Activated CD4-positive, alpha-beta T cell treated with anti-CD3 and anti-CD28 coated beads, Interleukin-2, amount 50 U/mL, for 4 hours (primary cell): ENCODE measurements at regions not wholly inside any gene's neighbourhood (a gene's known extent, or its start where the extent isn't known, plus 50 kb on each side); places are given as distances from the start of the nearest gene placed in this dataset.
A peak's percentile ranks its signal among the peaks of the same experiment; 100 is the strongest.

Experiments used
- DNase-seq, 2 experiments: peaks; one replicate each; pipeline ENCODE4 v3.0.0-alpha.2; 2020

DNA sequence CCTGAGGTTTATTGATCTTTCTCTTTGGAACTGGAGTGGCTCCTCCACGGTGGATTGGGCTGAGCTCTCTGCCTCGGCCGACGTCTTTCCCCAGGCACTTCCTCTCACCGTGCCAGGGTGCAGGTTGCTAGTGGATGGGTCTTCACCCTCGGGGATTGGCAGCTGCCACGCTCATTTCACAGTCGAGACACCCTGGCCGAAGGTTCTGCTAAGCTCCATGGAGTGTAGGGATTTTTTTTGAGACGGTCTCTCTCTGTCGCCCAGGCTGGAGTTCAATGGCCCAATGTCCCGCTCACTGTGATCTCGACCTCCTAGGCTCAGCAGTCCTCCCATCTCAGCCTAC lies 280.8 kb downstream of the SEC14L1 start:
- DNase-seq: no peak

DNA sequence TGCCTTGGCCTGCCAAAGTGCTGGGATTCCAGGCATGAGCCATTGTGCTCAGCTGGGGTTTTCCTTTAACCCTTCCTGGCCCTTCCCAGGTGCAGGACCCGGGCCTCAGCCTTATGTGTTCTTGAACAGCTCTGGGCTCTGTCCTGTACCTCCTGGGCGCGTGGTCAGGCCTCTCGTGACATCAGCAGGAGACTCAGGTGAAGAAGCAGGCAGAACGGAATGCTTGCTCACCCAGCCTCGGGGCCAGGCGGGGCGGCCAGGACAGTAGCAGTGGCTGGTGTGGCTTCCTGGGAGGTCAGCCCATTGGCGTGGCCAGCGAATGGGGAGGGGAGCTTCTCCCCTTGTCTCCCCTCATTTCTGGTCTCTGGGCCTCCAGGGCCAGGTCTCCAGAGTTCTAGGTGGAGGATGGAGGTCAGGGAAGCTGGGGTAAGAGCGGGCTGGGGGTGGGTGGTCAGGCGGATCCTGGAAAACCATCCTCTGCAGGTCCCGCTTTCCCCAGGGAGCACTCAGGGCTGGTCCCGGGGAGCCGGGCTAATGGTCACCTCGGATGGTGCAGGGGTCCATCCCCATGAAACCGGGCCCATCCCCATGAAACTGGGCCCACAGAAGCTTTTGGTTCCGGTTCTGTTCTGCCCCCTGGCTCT lies 281.5 kb downstream of the SEC14L1 start:
- no peak for DNase-seq

- DNase-seq: no peak
Measured at GRCh38 chr17:77422748-77423113, 282.0 kb downstream of the SEC14L1 start.

GRCh38 chr17:77423589-77424451 lies 283.1 kb downstream of the SEC14L1 start:
- no peak for DNase-seq

DNA sequence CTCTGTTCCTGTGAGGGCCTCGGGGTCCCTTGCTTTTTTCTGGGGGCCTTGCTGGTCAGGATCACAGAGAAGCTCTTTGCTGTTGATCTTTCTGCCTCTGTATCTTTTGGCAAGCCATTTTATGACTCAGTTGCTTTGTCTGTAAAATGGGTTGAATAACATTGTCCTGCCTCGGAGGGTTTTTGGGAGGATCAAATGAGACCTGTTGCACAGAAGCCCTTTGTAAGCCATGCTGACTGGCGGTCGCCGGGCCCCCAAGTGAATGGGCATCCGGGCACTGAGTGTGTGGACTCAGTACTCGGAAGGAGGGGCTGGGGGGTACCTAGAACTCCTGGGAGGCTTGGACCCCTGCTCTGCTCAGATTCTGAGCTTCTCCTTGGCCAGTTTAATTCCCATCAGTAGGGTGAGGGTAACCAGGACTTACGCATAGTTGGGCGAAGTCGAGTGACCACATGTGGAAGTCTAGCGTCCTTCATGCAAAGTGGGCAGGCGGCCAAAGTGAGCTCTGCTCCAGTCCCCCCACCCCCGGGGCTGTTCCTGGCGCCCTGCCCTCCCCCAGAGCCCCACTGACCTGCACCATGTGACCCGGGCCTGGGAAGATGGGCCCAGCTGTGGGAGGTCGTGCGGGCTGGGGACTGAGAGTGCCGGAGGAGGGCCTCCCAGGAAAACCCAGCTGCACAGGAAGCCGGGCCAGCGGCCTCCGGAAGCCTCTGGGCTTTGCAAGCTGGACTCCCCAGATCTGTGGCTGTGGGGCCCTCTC lies 284.0 kb downstream of the SEC14L1 start:
- DNase-seq: no peak

GRCh38 chr17:77425348-77425747 lies 284.6 kb downstream of the SEC14L1 start:
- DNase-seq: no peak

DNA sequence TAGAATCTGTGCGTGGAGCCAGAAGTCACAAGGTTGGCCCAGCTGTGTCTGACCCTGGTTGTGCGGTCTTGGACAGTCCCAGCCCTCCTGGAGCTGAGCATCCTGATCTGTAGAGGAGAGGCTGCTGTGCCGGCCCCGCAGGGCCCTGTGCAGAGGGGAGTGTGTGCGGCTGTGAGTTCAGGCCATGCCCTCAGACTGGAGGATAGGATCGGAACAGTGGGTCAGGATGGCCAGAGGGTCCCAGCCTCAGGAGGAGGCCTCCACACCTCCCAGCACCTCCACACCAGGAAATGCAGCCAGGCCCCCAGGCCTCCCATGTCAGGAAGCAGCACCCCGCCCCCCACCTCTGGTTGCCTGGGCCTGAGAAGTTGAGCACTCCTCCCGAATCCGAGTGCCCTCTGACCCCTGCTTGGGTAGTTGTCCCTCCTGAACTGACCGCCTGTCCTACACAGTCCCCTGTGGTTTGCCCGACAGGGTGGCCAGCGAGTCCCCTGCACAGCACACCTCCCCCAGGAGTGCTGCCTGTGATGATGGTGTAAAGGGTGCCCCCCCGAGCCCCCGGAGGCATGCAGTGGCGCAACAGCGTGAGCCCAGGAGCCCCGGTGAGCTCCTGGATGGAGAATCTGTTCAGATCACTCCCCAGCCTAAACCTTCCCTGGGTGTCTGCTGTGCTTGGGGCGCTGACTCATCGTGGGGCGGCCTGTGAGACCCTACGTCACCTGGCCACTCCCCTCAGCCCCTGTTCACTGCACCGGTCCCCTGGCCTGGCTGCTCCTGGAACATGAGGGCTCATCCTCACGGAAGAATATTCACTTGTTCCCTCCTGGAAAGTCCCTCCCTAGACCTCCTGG lies 285.2 kb downstream of the SEC14L1 start:
- DNase-seq: peak in 1 of 2 experiments; percentile 35

DNA sequence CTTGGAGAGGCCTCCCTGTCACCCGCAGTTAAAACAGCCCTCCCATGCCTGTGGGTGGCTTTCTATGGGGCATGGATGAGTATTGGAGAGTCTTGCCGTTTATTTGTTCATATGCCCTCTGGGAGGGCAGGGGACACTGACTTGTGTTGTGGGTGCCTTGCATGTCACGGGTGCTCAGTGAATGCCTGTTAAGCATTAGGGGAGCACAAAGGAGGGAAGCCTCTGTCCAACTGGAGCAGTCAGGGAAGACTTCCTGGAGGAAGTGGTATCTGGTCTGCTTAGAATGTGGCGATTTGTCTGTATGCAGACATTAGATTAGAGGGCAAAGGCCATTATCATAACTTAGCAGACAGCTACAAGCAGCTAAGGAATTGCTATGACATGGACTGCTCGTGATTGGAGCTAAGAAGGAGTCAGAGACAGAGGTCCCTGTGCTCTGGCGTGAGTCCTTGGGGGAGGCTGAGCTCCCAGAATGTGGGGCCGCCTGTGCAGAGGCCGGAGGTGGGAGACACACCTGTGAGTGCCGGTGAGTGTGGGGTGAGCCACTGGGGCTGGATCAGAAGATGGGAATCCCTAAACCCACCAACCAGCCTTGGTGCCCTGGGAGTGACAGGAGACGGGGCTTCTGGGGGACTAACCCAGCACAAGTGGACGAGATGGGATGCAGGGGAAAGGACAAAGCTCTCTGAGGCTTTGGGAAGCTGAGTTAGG lies 286.1 kb downstream of the SEC14L1 start:
- no peak for DNase-seq

DNA sequence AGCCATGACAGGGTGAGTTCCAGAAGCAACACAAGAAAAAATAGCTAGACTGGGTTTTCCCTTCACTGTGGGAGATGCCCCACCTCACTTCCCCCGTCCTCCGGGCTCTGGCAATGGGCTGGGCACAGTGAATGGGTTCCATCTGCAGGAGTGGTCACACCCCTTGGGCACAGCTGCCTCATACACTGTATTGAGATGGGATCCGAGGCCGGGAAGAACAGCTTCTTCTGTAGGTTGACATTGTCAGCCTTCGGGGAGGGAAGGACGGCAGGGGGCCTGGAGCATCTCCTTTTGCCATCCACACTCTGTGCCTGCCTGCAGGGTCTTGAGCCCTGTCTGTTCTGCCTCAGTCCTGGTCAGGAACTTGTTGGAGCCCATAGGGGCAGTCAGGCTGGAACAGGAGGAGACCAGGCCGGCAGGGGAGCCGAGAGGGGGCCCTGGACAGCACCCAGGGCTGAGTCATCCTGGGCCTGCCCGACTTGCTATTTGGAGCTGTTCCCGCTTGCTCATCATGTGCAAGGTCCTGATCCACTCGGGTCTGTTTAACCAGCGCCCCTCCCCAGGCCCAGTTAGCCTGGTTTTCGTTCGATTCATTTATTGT lies 286.7 kb downstream of the SEC14L1 start:
- no peak for DNase-seq

GRCh38 chr17:77428020-77428748 lies 287.4 kb downstream of the SEC14L1 start:
- no peak for DNase-seq

- no peak for DNase-seq
Measured at GRCh38 chr17:77428749-77429368, 288.1 kb downstream of the SEC14L1 start.

DNA sequence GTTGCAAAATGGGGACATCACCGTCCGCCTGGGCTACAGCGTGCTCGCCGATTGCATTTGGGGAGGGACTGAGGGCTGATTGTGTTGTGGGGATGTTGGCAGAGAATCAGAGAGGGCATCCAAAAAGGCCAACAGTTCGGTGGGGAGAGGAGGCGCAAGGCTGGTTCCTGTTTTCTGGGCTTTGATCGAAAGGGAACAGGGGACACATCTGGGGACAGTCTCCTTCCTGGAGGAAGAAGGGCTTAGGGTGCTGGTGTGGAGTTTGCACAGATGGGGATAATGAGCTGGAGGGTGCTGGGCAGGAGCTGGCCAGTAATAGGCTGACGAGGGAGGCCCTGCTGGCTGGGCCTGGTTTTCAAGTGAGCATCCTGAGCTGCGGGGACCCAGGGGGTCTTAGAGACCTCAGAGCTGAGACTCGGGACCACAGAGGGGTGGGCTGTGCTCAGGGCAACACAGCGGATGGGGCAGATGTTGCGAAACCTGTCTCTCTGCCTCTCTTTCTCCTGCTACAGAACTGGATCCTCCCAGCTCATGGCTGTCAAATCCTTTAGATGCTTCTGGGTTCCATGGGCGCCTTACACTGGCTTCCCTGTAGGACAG lies 288.7 kb downstream of the SEC14L1 start:
- DNase-seq: no peak

GRCh38 chr17:77429969-77430752 lies 289.4 kb downstream of the SEC14L1 start:
- peak; percentile 87 to 88 for DNase-seq

GRCh38 chr17:77432034-77432661 lies 291.4 kb downstream of the SEC14L1 start:
- DNase-seq: no peak

GRCh38 chr17:77432742-77433141 lies 292.0 kb downstream of the SEC14L1 start:
- no peak for DNase-seq

- DNase-seq: no peak
Measured at GRCh38 chr17:77433385-77434135, 292.8 kb downstream of the SEC14L1 start.

GRCh38 chr17:77434136-77435114 lies 293.7 kb downstream of the SEC14L1 start:
- no peak for DNase-seq
